ENCODE measurements at regions not wholly inside any gene's neighbourhood (a gene's known extent, or its start where the extent isn't known, plus 50 kb on each side); places are given as distances from the start of the nearest gene placed in this dataset.

GRCh38 chr6:54655162-54655561 is 191.4 kb upstream of the FAM83B start:
- no peak for TF ChIP-seq CTCF (IDR thresholded peaks at IDR 0.05)
- TF ChIP-seq EP300 (IDR thresholded peaks at IDR 0.05) = no peak
